ENCODE measurements at regions not wholly inside any gene's neighbourhood (a gene's known extent, or its start where the extent isn't known, plus 50 kb on each side); places are given as distances from the start of the nearest gene placed in this dataset.

GRCh38 chr2:9141706-9142460 lies 64.7 kb upstream of the ASAP2 start:
- Mint-ChIP-seq H3K36me3 (ENCODE audit: unreplicated experiment) (no peaks in the 10 kb centered on the region), H3K27me3 (ENCODE audit: unreplicated experiment) (peaks cover 13% of the 10 kb centered on the region), H3K9me3 (ENCODE audit: unreplicated experiment) (peaks cover 3% of the 10 kb centered on the region), H3K4me3 (ENCODE audit: unreplicated experiment) (no peak overlapping the region), H3K4me1 (ENCODE audit: low read depth, unreplicated experiment) (peaks cover 8% of the 10 kb centered on the region), H3K27ac (ENCODE audit: unreplicated experiment) (no peak overlapping the region)
- no peak for DNase-seq
- TF ChIP-seq CTCF (IDR thresholded peaks at IDR 0.05; ENCODE audit: partially characterized antibody, unreplicated experiment), result no peak

GRCh38 chr2:9141091-9141667 lies 65.4 kb upstream of the ASAP2 start:
- H3K36me3 Mint-ChIP-seq (ENCODE audit: unreplicated experiment), result no peaks in the 10 kb centered on the region
- peaks cover 1% of the 10 kb centered on the region for H3K9me3 Mint-ChIP-seq (ENCODE audit: unreplicated experiment)
- no peak overlapping the region for H3K4me3 Mint-ChIP-seq (ENCODE audit: unreplicated experiment)
- H3K4me1 Mint-ChIP-seq (ENCODE audit: low read depth, unreplicated experiment), result peaks cover 8% of the 10 kb centered on the region
- H3K27me3 Mint-ChIP-seq (ENCODE audit: unreplicated experiment), result peaks cover 10% of the 10 kb centered on the region
- H3K27ac Mint-ChIP-seq (ENCODE audit: unreplicated experiment), result no peak overlapping the region
- no peak for TF ChIP-seq CTCF (IDR thresholded peaks at IDR 0.05; ENCODE audit: partially characterized antibody, unreplicated experiment)
- DNase-seq, result no peak

- Mint-ChIP-seq H3K27me3 (ENCODE audit: unreplicated experiment) (peaks cover 10% of the 10 kb centered on the region), H3K4me3 (ENCODE audit: unreplicated experiment) (no peak overlapping the region), H3K27ac (ENCODE audit: unreplicated experiment) (no peak overlapping the region), H3K36me3 (ENCODE audit: unreplicated experiment) (no peaks in the 10 kb centered on the region), H3K4me1 (ENCODE audit: low read depth, unreplicated experiment) (peaks cover 8% of the 10 kb centered on the region), H3K9me3 (ENCODE audit: unreplicated experiment) (peaks cover 1% of the 10 kb centered on the region)
- no peak for TF ChIP-seq CTCF (IDR thresholded peaks at IDR 0.05; ENCODE audit: partially characterized antibody, unreplicated experiment)
- DNase-seq, result no peak
Observed at GRCh38 chr2:9140645-9141044, 66.0 kb upstream of the ASAP2 start.

GRCh38 chr2:9139491-9140443 lies 66.8 kb upstream of the ASAP2 start:
- Mint-ChIP-seq H3K27me3 (ENCODE audit: unreplicated experiment) (peaks cover 7% of the 10 kb centered on the region), H3K4me3 (ENCODE audit: unreplicated experiment) (no peak overlapping the region), H3K4me1 (ENCODE audit: low read depth, unreplicated experiment) (peaks cover 8% of the 10 kb centered on the region), H3K27ac (ENCODE audit: unreplicated experiment) (no peak overlapping the region), H3K9me3 (ENCODE audit: unreplicated experiment) (peaks cover under 1% of the 10 kb centered on the region), H3K36me3 (ENCODE audit: unreplicated experiment) (no peaks in the 10 kb centered on the region)
- peak; percentile 95 for DNase-seq
- peak; percentile 80 for TF ChIP-seq CTCF (IDR thresholded peaks at IDR 0.05; ENCODE audit: partially characterized antibody, unreplicated experiment)

Measured in glutamatergic neuron (in vitro differentiated cells).